OCI-LY1 (cell line): ENCODE measurements at regions not wholly inside any gene's neighbourhood (a gene's known extent, or its start where the extent isn't known, plus 50 kb on each side); places are given as distances from the start of the nearest gene placed in this dataset.

Experiments used
- H2AFZ ChIP-seq: fragments of 200-600 bp; sonication (generic), shearing (Covaris generic); 2 replicates; pipeline ENCODE4 v1.6.0; 2014; ENCODE audit warnings: antibody characterized with exemption, mild to moderate bottlenecking, low read length
- H3F3A ChIP-seq: fragments of 200-600 bp; sonication (generic), shearing (Covaris generic); 2 replicates; pipeline ENCODE4 v1.6.0; 2014; ENCODE audit warnings: mild to moderate bottlenecking, antibody characterized with exemption, low read length, moderate library complexity; ENCODE audit not compliant: insufficient read depth
- H3K27ac ChIP-seq: fragments of 200-600 bp; sonication (generic); 2 replicates; pipeline ENCODE4 v1.5.1; 2014; ENCODE audit warnings: low read length, mixed run types, mild to moderate bottlenecking, low read depth; ENCODE audit not compliant: poor library complexity, severe bottlenecking
- H3K27me3 ChIP-seq: fragments of 200-600 bp; sonication (generic); 2 replicates; pipeline ENCODE4 v1.6.0; 2014; ENCODE audit warnings: antibody characterized with exemption, mild to moderate bottlenecking, low read length, moderate library complexity; ENCODE audit not compliant: insufficient read depth
- H3K36me3 ChIP-seq: fragments of 200-600 bp; sonication (generic); 2 replicates; pipeline ENCODE4 v1.6.1; 2014; ENCODE audit warnings: mild to moderate bottlenecking, antibody characterized with exemption, low read length, moderate library complexity, mixed read lengths; ENCODE audit not compliant: insufficient read depth
- H3K4me1 ChIP-seq: fragments of 200-600 bp; sonication (generic); 2 replicates; pipeline ENCODE4 v1.5.1; 2014; ENCODE audit warnings: mild to moderate bottlenecking, low read length, moderate library complexity; ENCODE audit not compliant: insufficient read depth, severe bottlenecking
- H3K4me2 ChIP-seq: fragments of 200-600 bp; sonication (generic), shearing (Covaris generic); 2 replicates; pipeline ENCODE4 v1.6.1; 2014; ENCODE audit warnings: low read length
- H3K4me3 ChIP-seq: fragments of 200-600 bp; sonication (generic); 2 replicates; pipeline ENCODE4 v1.5.1; 2014; ENCODE audit warnings: low read length, low read depth, mild to moderate bottlenecking, mixed read lengths; ENCODE audit not compliant: poor library complexity, severe bottlenecking
- H3K79me2 ChIP-seq: fragments of 200-600 bp; shearing (Covaris generic); 2 replicates; pipeline ENCODE4 v1.6.1; 2016; ENCODE audit warnings: mixed run types, low read length, mixed read lengths; ENCODE audit not compliant: insufficient read depth
- H3K9ac ChIP-seq: fragments of 200-600 bp; sonication (generic), shearing (Covaris generic); 2 replicates; pipeline ENCODE4 v1.6.1; 2014; ENCODE audit warnings: mild to moderate bottlenecking, low read length, mixed read lengths
- H3K9me2 ChIP-seq: fragments of 200-600 bp; sonication (generic), shearing (Covaris generic); 2 replicates; pipeline ENCODE4 v1.6.1; 2014; ENCODE audit warnings: low read depth, mild to moderate bottlenecking, low read length, mixed read lengths
- H3K9me3 ChIP-seq: fragments of 200-600 bp; shearing (Covaris generic); 2 replicates; pipeline ENCODE4 v1.6.1; 2014; ENCODE audit warnings: low read length, mixed read lengths
- H4K20me1 ChIP-seq: fragments of 200-600 bp; sonication (generic), shearing (Covaris generic); 2 replicates; pipeline ENCODE4 v1.6.0; 2016; ENCODE audit warnings: mild to moderate bottlenecking, low read length; ENCODE audit not compliant: insufficient read depth
- CTCF ChIP-seq: fragments of 200-600 bp; sonication (generic), shearing (Covaris generic); IDR thresholded peaks from 2 replicates; pipeline ENCODE4 v1.5.1; 2017; ENCODE audit warnings: mild to moderate bottlenecking, antibody characterized with exemption, low read length, moderate library complexity, mixed read lengths
- EZH2 ChIP-seq: fragments of 200-600 bp; sonication (generic), shearing (Covaris generic); IDR thresholded peaks from 2 replicates; pipeline ENCODE4 v1.8.0; 2017; ENCODE audit warnings: borderline replicate concordance, mixed run types, mild to moderate bottlenecking, antibody characterized with exemption, low read length, moderate library complexity, mixed read lengths

DNA sequence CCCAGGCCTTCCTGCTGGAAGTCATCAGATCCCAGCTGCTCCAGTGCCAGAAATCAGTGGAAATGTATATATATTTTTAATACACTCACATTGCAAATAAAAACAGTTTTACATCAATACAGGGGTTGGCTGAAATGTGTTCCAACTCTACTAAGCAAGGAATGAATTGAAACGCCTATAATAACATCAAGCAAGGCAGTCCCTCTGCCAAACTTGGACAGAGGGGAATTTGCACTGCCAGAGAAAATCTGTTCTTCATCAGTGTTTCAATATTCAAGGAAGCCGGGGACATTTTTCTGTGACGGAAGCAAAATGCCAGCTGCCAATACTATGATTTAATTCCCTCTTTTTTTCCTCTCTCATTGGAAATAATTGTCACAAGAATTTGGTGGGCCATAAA is 335.3 kb downstream of the TNS1 start:
- H3K27ac ChIP-seq = no peak overlapping the region
- H3K79me2 ChIP-seq = no peaks in the 10 kb centered on the region
- no peak overlapping the region for H3K4me2 ChIP-seq
- no peaks in the 10 kb centered on the region for H3K4me1 ChIP-seq
- H3K9me3 ChIP-seq = no peaks in the 10 kb centered on the region
- no peaks in the 10 kb centered on the region for H3K36me3 ChIP-seq
- H3F3A ChIP-seq = no peaks in the 10 kb centered on the region
- no peaks in the 10 kb centered on the region for H4K20me1 ChIP-seq
- no peaks in the 10 kb centered on the region for H3K27me3 ChIP-seq
- no peak overlapping the region for H3K9ac ChIP-seq
- TF ChIP-seq CTCF (no peak), EZH2 (no peak)
- H3K4me3 ChIP-seq = no peak overlapping the region
- H3K9me2 ChIP-seq = no peaks in the 10 kb centered on the region
- no peak overlapping the region for H2AFZ ChIP-seq

DNA sequence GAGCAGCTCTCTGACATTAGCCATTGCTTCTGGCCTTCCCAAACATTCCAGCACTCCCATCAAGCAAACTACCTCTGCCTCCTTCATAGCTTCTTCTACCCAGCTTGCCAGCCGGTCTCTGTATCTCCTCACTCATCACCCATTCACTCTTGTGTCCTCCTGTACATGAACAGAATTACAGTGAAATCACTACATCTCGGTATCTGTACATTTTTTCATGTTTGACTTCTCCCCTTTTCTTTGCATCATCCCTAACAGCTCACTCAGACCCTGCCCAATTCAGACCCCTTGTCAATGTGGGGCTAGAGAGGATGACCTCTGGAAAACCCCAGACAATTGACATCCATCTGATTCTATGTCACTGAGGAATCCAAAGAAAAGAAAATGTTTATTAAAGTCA is 335.8 kb downstream of the TNS1 start:
- Histone ChIP-seq H3K27ac (no peak overlapping the region), H3K4me1 (no peaks in the 10 kb centered on the region), H3K9me2 (no peaks in the 10 kb centered on the region), H4K20me1 (no peaks in the 10 kb centered on the region), H3K4me3 (no peak overlapping the region), H3K4me2 (no peak overlapping the region), H3K9me3 (no peaks in the 10 kb centered on the region), H3K36me3 (no peaks in the 10 kb centered on the region), H3F3A (no peaks in the 10 kb centered on the region), H3K79me2 (no peaks in the 10 kb centered on the region), H3K27me3 (no peaks in the 10 kb centered on the region), H3K9ac (no peak overlapping the region), H2AFZ (no peak overlapping the region)
- TF ChIP-seq CTCF = no peak
- TF ChIP-seq EZH2 = no peak

GRCh38 chr2:217666338-217666737 is 336.5 kb downstream of the TNS1 start:
- Histone ChIP-seq H2AFZ (no peak overlapping the region), H3K4me1 (no peaks in the 10 kb centered on the region)

More at GRCh38 chr2:217666338-217666737, 336.5 kb downstream of the TNS1 start:
- H3K9ac ChIP-seq = no peak overlapping the region
- no peaks in the 10 kb centered on the region for H3K36me3 ChIP-seq
- no peaks in the 10 kb centered on the region for H3F3A ChIP-seq
- H3K27ac ChIP-seq = no peak overlapping the region
- H3K4me3 ChIP-seq = no peak overlapping the region
- no peaks in the 10 kb centered on the region for H3K9me2 ChIP-seq
- H3K9me3 ChIP-seq = no peaks in the 10 kb centered on the region
- H4K20me1 ChIP-seq = no peaks in the 10 kb centered on the region
- H3K4me2 ChIP-seq = no peak overlapping the region
- no peaks in the 10 kb centered on the region for H3K27me3 ChIP-seq
- TF ChIP-seq CTCF = no peak
- TF ChIP-seq EZH2 = no peak
- no peaks in the 10 kb centered on the region for H3K79me2 ChIP-seq
